Caco-2 (cell line): ENCODE measurements at regions not wholly inside any gene's neighbourhood (a gene's known extent, or its start where the extent isn't known, plus 50 kb on each side); places are given as distances from the start of the nearest gene placed in this dataset.

Experiments
- BruUV-seq: library from RNA; stranded (reverse); fragments of 400-500 nt; replicated peaks from 2 replicates; lab custom pipeline; 2021; lab: Mats Ljungman, UMichigan
- CTCF ChIA-PET: fragments of 300-600 bp; sonication (Branson Sonifier 250); formaldehyde crosslinking; loops from one replicate; lab custom pipeline; 2022; ENCODE audit warnings: antibody characterized with exemption; lab: Charles Lee
- POLR2A ChIA-PET: fragments of 300-600 bp; sonication (Branson Sonifier 250); formaldehyde crosslinking; loops from one replicate; lab custom pipeline; 2022; ENCODE audit warnings: antibody characterized with exemption; lab: Charles Lee
- DNase-seq, 2 experiments: peaks; one replicate each; pipeline versions ENCODE4 v3.0.0 to v3.0.0-alpha.2; 2020 to 2022
- H3K27me3 ChIP-seq: replicated peaks from 2 replicates; pipeline ENCODE4 v1.6.0; 2011; ENCODE audit warnings: low read length; ENCODE audit not compliant: control insufficient read depth, insufficient read depth
- H3K36me3 ChIP-seq: 2 replicates; pipeline ENCODE4 v1.5.1; 2011; ENCODE audit warnings: low read length; ENCODE audit not compliant: control insufficient read depth, insufficient read depth
- H3K4me1 ChIP-seq: fragments of 250-450 bp; sonication (Bioruptor Pico); 2 replicates; pipeline ENCODE4 v1.5.1; 2020; ENCODE audit warnings: mild to moderate bottlenecking
- H3K4me3 ChIP-seq: 2 replicates; pipeline ENCODE4 v1.5.1; 2011; ENCODE audit warnings: low read depth, mild to moderate bottlenecking, control low read depth, low read length
- H3K9me3 ChIP-seq: fragments of 250-450 bp; sonication (Bioruptor Pico); 2 replicates; pipeline ENCODE4 v1.5.1; 2020; ENCODE audit warnings: mild to moderate bottlenecking, moderate library complexity
- H3K27ac Mint-ChIP-seq: one replicate; pipeline ENCODE4 v1.8.0; 2022; ENCODE audit warnings: mixed read lengths; ENCODE audit not compliant: unreplicated experiment
- H3K27me3 Mint-ChIP-seq: one replicate; pipeline ENCODE4 v1.8.0; 2022; ENCODE audit warnings: mixed read lengths; ENCODE audit not compliant: insufficient read depth, unreplicated experiment
- H3K36me3 Mint-ChIP-seq: one replicate; pipeline ENCODE4 v1.8.0; 2022; ENCODE audit warnings: mild to moderate bottlenecking, mixed read lengths; ENCODE audit not compliant: insufficient read depth, unreplicated experiment
- H3K4me1 Mint-ChIP-seq: one replicate; pipeline ENCODE4 v1.8.0; 2022; ENCODE audit warnings: low read depth, mixed read lengths; ENCODE audit not compliant: unreplicated experiment
- H3K4me3 Mint-ChIP-seq: one replicate; pipeline ENCODE4 v1.8.0; 2022; ENCODE audit warnings: mild to moderate bottlenecking, moderate library complexity, mixed read lengths; ENCODE audit not compliant: unreplicated experiment
- H3K9me3 Mint-ChIP-seq: one replicate; pipeline ENCODE4 v1.8.0; 2022; ENCODE audit warnings: mixed read lengths; ENCODE audit not compliant: unreplicated experiment
- intact Hi-C: fragments of 100-400 bp; cut with micrococcal nuclease; formaldehyde crosslinking; loops from one replicate; pipeline ENCODE4 v1.10.0; 2022; ENCODE audit not compliant: unreplicated experiment
- TF ChIP-seq, protein P1 (sequence below), 2 experiments: fragments of 200-600 bp in 1 of 2; IDR thresholded peaks; 1 replicate in 1 of 2; 2 replicates in 1 of 2; pipeline versions ENCODE4 v1.5.1 to v1.8.0; 2011 to 2022; ENCODE audit warnings: antibody characterized with exemption in 1 of 2, control low read depth in 1 of 2, inconsistent platforms in 1 of 2, low read depth in 1 of 2, low read length in 1 of 2, mild to moderate bottlenecking in 1 of 2, moderate library complexity in 1 of 2; ENCODE audit not compliant: insufficient read depth in 1 of 2, severe bottlenecking in 1 of 2, unreplicated experiment in 1 of 2

DNA sequence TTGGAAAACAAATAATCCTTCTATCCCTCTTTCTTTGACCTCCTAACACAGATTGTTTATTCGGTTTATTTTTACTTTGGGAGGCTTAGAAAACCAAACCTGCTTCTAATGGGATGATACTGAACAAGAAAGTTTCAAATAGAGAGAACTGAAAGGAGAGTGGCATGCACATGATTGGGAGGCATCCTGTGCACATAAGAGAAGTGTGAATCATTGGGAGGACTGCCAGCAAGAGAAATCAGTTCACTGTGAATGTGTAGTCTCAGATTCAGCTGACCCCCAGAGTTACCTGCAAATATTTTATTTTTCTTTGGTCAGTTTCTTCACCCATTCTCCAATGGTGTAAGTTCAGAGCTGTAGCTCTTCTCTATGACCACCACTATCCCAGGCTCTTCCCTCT, 1363.2 kb upstream of the ACVR2A start:
- ChIA-PET CTCF (no interaction called here), POLR2A (no interaction called here)
- H3K9me3 ChIP-seq: no peaks in the 10 kb centered on the region
- no TSS peak for BruUV-seq
- Mint-ChIP-seq H3K36me3 (no peaks in the 10 kb centered on the region), H3K4me1 (no peaks in the 10 kb centered on the region), H3K4me3 (no peak overlapping the region), H3K27me3 (no peaks in the 10 kb centered on the region), H3K27ac (no peak overlapping the region), H3K9me3 (no peaks in the 10 kb centered on the region)
- no peak for DNase-seq
- peaks cover 21% of the 10 kb centered on the region for H3K4me1 ChIP-seq
- H3K36me3 ChIP-seq: no peaks in the 10 kb centered on the region
- intact Hi-C loops: loop anchor here (1.0 kb wide), 2 partner anchors 7 to 19 kb away; no protein-coding TSS in a partner anchor
- no peaks in the 10 kb centered on the region for H3K27me3 ChIP-seq
- no peak overlapping the region for H3K4me3 ChIP-seq
- TF ChIP-seq, protein P1, sequence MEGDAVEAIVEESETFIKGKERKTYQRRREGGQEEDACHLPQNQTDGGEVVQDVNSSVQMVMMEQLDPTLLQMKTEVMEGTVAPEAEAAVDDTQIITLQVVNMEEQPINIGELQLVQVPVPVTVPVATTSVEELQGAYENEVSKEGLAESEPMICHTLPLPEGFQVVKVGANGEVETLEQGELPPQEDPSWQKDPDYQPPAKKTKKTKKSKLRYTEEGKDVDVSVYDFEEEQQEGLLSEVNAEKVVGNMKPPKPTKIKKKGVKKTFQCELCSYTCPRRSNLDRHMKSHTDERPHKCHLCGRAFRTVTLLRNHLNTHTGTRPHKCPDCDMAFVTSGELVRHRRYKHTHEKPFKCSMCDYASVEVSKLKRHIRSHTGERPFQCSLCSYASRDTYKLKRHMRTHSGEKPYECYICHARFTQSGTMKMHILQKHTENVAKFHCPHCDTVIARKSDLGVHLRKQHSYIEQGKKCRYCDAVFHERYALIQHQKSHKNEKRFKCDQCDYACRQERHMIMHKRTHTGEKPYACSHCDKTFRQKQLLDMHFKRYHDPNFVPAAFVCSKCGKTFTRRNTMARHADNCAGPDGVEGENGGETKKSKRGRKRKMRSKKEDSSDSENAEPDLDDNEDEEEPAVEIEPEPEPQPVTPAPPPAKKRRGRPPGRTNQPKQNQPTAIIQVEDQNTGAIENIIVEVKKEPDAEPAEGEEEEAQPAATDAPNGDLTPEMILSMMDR (IDR thresholded peaks at IDR 0.05; ENCODE audit: insufficient read depth in 1 of 2, low read depth in 1 of 2, low read length in 1 of 2, severe bottlenecking in 1 of 2, unreplicated experiment in 1 of 2): no peak

- ChIA-PET POLR2A (no interaction called here), CTCF (no interaction called here)
- H3K9me3 ChIP-seq: no peaks in the 10 kb centered on the region
- intact Hi-C loops: no loop called here
- no peak overlapping the region for H3K4me3 Mint-ChIP-seq
- H3K4me1 ChIP-seq: peaks cover 18% of the 10 kb centered on the region
- H3K4me3 ChIP-seq: no peak overlapping the region
- no peaks in the 10 kb centered on the region for H3K27me3 Mint-ChIP-seq
- no peaks in the 10 kb centered on the region for H3K36me3 Mint-ChIP-seq
- BruUV-seq: no TSS peak
- no peak for DNase-seq
- TF ChIP-seq, protein P1 (IDR thresholded peaks at IDR 0.05; ENCODE audit: insufficient read depth in 1 of 2, low read depth in 1 of 2, low read length in 1 of 2, severe bottlenecking in 1 of 2, unreplicated experiment in 1 of 2): no peak
- H3K9me3 Mint-ChIP-seq: no peaks in the 10 kb centered on the region
- peaks cover 8% of the 10 kb centered on the region for H3K4me1 Mint-ChIP-seq
- H3K27ac Mint-ChIP-seq: no peak overlapping the region
- no peaks in the 10 kb centered on the region for H3K27me3 ChIP-seq
- no peaks in the 10 kb centered on the region for H3K36me3 ChIP-seq
These were observed 1367.4 kb upstream of the ACVR2A start for GRCh38 chr2:146477383-146477782.

DNA sequence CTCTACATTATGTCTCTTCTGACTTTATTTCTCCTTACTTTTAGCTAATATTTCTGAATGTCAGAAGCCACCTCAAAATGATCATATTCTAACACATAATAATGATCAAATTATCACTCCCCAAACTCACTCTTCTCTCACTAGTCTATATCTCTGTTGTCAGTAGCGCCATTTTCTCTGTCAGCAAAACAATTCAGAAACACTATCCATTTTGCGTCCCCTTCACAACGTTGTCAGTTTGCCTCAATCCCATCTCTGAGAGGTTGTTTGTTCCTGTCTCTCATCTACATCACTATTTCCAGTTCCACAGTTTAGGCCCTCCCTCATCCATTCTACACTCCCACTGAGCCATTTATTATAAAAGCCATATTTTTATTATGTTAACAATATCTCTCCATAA, 1376.3 kb upstream of the ACVR2A start:
- intact Hi-C loops: no loop called here
- POLR2A ChIA-PET: no interaction called here
- Mint-ChIP-seq H3K4me1 (peaks cover 6% of the 10 kb centered on the region), H3K27ac (no peak overlapping the region), H3K4me3 (no peak overlapping the region), H3K36me3 (no peaks in the 10 kb centered on the region), H3K9me3 (peaks cover 20% of the 10 kb centered on the region), H3K27me3 (no peaks in the 10 kb centered on the region)
- Histone ChIP-seq H3K36me3 (no peaks in the 10 kb centered on the region), H3K9me3 (no peaks in the 10 kb centered on the region), H3K27me3 (no peaks in the 10 kb centered on the region), H3K4me3 (no peak overlapping the region), H3K4me1 (peaks cover 5% of the 10 kb centered on the region; the same call in 1 of the 2 replicates)
- TF ChIP-seq, protein P1 (IDR thresholded peaks at IDR 0.05; ENCODE audit: insufficient read depth in 1 of 2, low read depth in 1 of 2, low read length in 1 of 2, severe bottlenecking in 1 of 2, unreplicated experiment in 1 of 2): no peak
- no peak for DNase-seq
- CTCF ChIA-PET: no interaction called here
- no TSS peak for BruUV-seq
